GM12891 (cell line): ENCODE measurements at regions not wholly inside any gene's neighbourhood (a gene's known extent, or its start where the extent isn't known, plus 50 kb on each side); places are given as distances from the start of the nearest gene placed in this dataset.

Source experiments
- POLR2A ChIP-seq: IDR thresholded peaks from 2 replicates; pipeline ENCODE4 v1.6.1; 2011; ENCODE audit warnings: low read depth, low read length, control low read depth
- POLR2AphosphoS5 ChIP-seq: IDR thresholded peaks from 2 replicates; pipeline ENCODE4 v1.6.1; 2011; ENCODE audit warnings: low read depth, low read length, control low read depth
- TAF1 ChIP-seq: IDR thresholded peaks from 2 replicates; pipeline ENCODE4 v1.6.1; 2011; ENCODE audit warnings: low read depth, low read length, control low read depth

DNA sequence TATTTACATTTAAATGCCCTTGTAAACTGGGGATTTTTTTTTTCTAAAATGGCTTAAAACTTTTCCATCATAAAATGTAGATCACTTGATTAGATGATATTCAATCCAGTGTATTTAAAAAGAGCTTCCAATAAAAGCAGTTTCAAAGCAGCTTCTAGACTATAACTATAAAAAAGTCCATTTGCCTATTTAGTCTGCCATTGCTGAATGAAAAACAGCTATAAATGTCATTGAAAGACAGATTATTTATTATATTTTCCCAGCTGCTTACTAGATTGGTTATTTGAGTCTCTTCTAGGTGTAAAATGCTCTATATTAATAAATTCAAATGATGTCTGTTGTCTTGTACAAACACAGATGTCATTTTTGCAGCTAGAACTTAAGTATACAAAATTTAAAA is 414.8 kb downstream of the RMST start:
- TF ChIP-seq TAF1 (no peak), POLR2AphosphoS5 (no peak), POLR2A (no peak)
